ENCODE measurements at regions not wholly inside any gene's neighbourhood (a gene's known extent, or its start where the extent isn't known, plus 50 kb on each side); places are given as distances from the start of the nearest gene placed in this dataset.

DNA sequence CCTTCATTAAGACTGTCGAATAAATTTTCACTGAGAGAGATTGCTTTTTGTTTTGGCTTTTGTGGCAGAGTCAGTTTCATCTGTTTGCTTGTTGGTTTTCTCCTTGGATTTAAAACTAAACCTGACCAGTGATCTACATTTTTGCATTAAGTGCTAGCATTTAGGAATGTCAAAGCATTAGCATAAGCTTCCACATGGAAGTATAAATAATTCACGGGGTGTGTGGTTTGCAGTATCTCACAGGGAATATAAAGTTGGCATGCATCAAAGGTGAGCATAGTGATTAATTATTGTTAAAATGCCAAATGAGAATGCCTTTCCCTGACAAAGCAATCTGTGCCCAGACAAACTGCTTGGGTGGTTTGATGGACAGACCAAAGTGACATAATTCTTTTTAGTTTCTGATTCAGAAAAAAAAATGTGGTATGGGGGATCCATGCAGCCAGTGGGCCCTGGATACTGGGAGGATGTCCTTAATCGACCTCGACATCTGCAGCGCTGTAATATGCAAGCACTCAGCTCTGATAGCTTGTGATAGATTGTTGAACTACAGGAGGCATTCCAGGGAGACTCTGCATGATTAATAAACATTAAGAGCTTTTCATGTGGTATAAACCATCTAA, 339.3 kb upstream of the POM121L12 start:
- Histone ChIP-seq H3K9me3 (ENCODE audit: low read length) (peaks cover 9% of the 10 kb centered on the region), H3F3A (ENCODE audit: insufficient read depth, low read length) (no peaks in the 10 kb centered on the region), H3K4me1 (ENCODE audit: insufficient read depth, low read length, severe bottlenecking) (peaks cover 36% of the 10 kb centered on the region), H2AFZ (ENCODE audit: low read length) (0 out of 2 replicates have a peak overlapping the region, but pooled peaks have one; percentile 43), H4K20me1 (ENCODE audit: insufficient read depth, low read length) (no peaks in the 10 kb centered on the region), H3K9me2 (ENCODE audit: low read depth, low read length) (no peaks in the 10 kb centered on the region), H3K9ac (ENCODE audit: low read length) (no peak overlapping the region), H3K4me2 (ENCODE audit: low read length) (no peak overlapping the region), H3K36me3 (ENCODE audit: insufficient read depth, low read length) (no peaks in the 10 kb centered on the region), H3K79me2 (ENCODE audit: insufficient read depth, low read length) (no peaks in the 10 kb centered on the region), H3K4me3 (ENCODE audit: low read depth, low read length, poor library complexity, severe bottlenecking) (no peak overlapping the region), H3K27me3 (ENCODE audit: insufficient read depth, low read length) (no peaks in the 10 kb centered on the region), H3K27ac (ENCODE audit: low read depth, low read length, poor library complexity, severe bottlenecking) (peak overlapping the region; percentile 2)
- TF ChIP-seq, protein P1, sequence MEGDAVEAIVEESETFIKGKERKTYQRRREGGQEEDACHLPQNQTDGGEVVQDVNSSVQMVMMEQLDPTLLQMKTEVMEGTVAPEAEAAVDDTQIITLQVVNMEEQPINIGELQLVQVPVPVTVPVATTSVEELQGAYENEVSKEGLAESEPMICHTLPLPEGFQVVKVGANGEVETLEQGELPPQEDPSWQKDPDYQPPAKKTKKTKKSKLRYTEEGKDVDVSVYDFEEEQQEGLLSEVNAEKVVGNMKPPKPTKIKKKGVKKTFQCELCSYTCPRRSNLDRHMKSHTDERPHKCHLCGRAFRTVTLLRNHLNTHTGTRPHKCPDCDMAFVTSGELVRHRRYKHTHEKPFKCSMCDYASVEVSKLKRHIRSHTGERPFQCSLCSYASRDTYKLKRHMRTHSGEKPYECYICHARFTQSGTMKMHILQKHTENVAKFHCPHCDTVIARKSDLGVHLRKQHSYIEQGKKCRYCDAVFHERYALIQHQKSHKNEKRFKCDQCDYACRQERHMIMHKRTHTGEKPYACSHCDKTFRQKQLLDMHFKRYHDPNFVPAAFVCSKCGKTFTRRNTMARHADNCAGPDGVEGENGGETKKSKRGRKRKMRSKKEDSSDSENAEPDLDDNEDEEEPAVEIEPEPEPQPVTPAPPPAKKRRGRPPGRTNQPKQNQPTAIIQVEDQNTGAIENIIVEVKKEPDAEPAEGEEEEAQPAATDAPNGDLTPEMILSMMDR (IDR thresholded peaks at IDR 0.05; ENCODE audit: low read length), result no peak
- no peak for TF ChIP-seq EZH2 (IDR thresholded peaks at IDR 0.05; ENCODE audit: borderline replicate concordance, low read length)

DNA sequence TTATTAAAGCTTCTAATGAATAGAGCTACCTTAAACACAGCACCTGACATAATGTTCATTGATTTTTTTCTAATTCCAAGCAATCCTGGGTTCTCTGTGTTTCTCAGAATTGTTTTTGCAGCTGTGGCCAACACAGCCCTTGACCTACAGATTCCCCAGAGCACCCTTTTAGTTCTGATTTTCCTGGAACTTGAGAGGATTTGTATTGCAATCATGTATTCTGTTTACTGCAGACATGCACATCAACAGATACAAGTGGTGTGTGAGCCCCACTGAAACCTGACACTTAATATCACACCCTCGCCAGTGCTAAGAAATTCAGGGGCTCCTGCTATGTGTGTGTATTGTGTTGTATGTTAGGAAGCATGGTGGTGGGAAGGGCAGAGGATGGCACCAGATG, 344.2 kb upstream of the POM121L12 start:
- Histone ChIP-seq H3K4me1 (ENCODE audit: insufficient read depth, low read length, severe bottlenecking) (peaks cover 23% of the 10 kb centered on the region), H3K4me2 (ENCODE audit: low read length) (no peak overlapping the region), H3K27ac (ENCODE audit: low read depth, low read length, poor library complexity, severe bottlenecking) (no peak overlapping the region), H3K9me2 (ENCODE audit: low read depth, low read length) (no peaks in the 10 kb centered on the region), H3K9ac (ENCODE audit: low read length) (no peak overlapping the region), H3K9me3 (ENCODE audit: low read length) (peaks cover 6% of the 10 kb centered on the region), H3K36me3 (ENCODE audit: insufficient read depth, low read length) (no peaks in the 10 kb centered on the region), H4K20me1 (ENCODE audit: insufficient read depth, low read length) (no peaks in the 10 kb centered on the region), H3K4me3 (ENCODE audit: low read depth, low read length, poor library complexity, severe bottlenecking) (no peak overlapping the region), H3K79me2 (ENCODE audit: insufficient read depth, low read length) (no peaks in the 10 kb centered on the region), H3F3A (ENCODE audit: insufficient read depth, low read length) (no peaks in the 10 kb centered on the region), H2AFZ (ENCODE audit: low read length) (no peak overlapping the region), H3K27me3 (ENCODE audit: insufficient read depth, low read length) (no peaks in the 10 kb centered on the region)
- TF ChIP-seq EZH2 (IDR thresholded peaks at IDR 0.05; ENCODE audit: borderline replicate concordance, low read length), result no peak
- TF ChIP-seq, protein P1 (IDR thresholded peaks at IDR 0.05; ENCODE audit: low read length), result no peak

DNA sequence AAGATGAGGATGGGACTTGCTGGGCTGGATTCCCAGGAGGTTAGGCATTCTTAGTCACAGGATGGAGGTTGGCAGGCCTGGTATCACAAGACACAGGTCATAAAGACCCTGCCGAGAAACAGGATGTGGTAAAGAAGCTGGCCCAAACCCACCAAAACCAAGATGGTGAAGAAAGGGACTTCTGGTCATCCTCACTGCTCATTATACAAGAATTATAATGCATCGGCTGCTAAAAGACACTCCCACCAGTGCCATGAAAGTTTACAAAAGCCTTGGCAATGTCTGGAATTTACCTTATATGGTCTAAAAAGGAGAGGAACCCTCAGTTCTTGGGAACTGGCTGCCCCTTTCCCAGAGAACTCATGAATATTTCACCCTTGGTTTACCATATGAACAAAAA, 345.5 kb upstream of the POM121L12 start:
- H3K36me3 ChIP-seq (ENCODE audit: insufficient read depth, low read length), result no peaks in the 10 kb centered on the region
- peak overlapping the region; percentile 77 for H2AFZ ChIP-seq (ENCODE audit: low read length)
- peaks cover 6% of the 10 kb centered on the region for H3K9me3 ChIP-seq (ENCODE audit: low read length)
- no peaks in the 10 kb centered on the region for H4K20me1 ChIP-seq (ENCODE audit: insufficient read depth, low read length)
- no peak for TF ChIP-seq EZH2 (IDR thresholded peaks at IDR 0.05; ENCODE audit: borderline replicate concordance, low read length)
- TF ChIP-seq, protein P1 (IDR thresholded peaks at IDR 0.05; ENCODE audit: low read length), result no peak
- H3F3A ChIP-seq (ENCODE audit: insufficient read depth, low read length), result no peaks in the 10 kb centered on the region
- no peak overlapping the region for H3K4me3 ChIP-seq (ENCODE audit: low read depth, low read length, poor library complexity, severe bottlenecking)
- H3K4me1 ChIP-seq (ENCODE audit: insufficient read depth, low read length, severe bottlenecking), result peaks cover 10% of the 10 kb centered on the region
- H3K79me2 ChIP-seq (ENCODE audit: insufficient read depth, low read length), result no peaks in the 10 kb centered on the region
- H3K9ac ChIP-seq (ENCODE audit: low read length), result no peak overlapping the region
- no peaks in the 10 kb centered on the region for H3K27me3 ChIP-seq (ENCODE audit: insufficient read depth, low read length)
- no peaks in the 10 kb centered on the region for H3K9me2 ChIP-seq (ENCODE audit: low read depth, low read length)
- no peak overlapping the region for H3K27ac ChIP-seq (ENCODE audit: low read depth, low read length, poor library complexity, severe bottlenecking)
- no peak overlapping the region for H3K4me2 ChIP-seq (ENCODE audit: low read length)

Measured in OCI-LY1 (cell line).